IMR-90 (cell line): ENCODE measurements at regions not wholly inside any gene's neighbourhood (a gene's known extent, or its start where the extent isn't known, plus 50 kb on each side); places are given as distances from the start of the nearest gene placed in this dataset.

Source experiments
- ATAC-seq: fragments of 200-7000 bp; cut with Tn5 transposase; 2 replicates; pipeline ENCODE4 v1.9.1; 2020; ENCODE audit warnings: low read depth, mild to moderate bottlenecking, moderate library complexity
- BruUV-seq: library from RNA; stranded (reverse); fragments of 400-500 nt; replicated peaks from 2 replicates; lab custom pipeline; 2021; lab: Mats Ljungman, UMichigan
- CTCF ChIA-PET: fragments of 300-600 bp; formaldehyde crosslinking; extraction: SDS; loops from one replicate; lab custom pipeline; 2021; ENCODE audit warnings: antibody characterized with exemption; lab: Yijun Ruan, JAX
- POLR2A ChIA-PET: fragments of 300-600 bp; sonication (Branson Sonifier 250); formaldehyde crosslinking; loops from one replicate; lab custom pipeline; 2022; ENCODE audit warnings: antibody characterized with exemption; ENCODE audit not compliant: unreplicated experiment; lab: Charles Lee
- DNase-seq: peaks from one replicate; pipeline ENCODE4 v3.0.0; 2013
- H2AFZ ChIP-seq: replicated peaks from 2 replicates; pipeline ENCODE3; 2013; ENCODE audit warnings: low read length, mild to moderate bottlenecking; ENCODE audit not compliant: poor library complexity
- H2AK5ac ChIP-seq: 2 replicates; pipeline ENCODE4 v1.6.1; 2013; ENCODE audit warnings: low read depth, low read length, inconsistent platforms
- H2AK9ac ChIP-seq: replicated peaks from 2 replicates; pipeline ENCODE3; 2013; ENCODE audit warnings: mild to moderate bottlenecking, low read depth, low read length, moderate library complexity; ENCODE audit not compliant: poor library complexity
- H2BK120ac ChIP-seq: 2 replicates; pipeline ENCODE4 v1.6.1; 2013; ENCODE audit warnings: low read depth, low read length, inconsistent platforms
- H2BK15ac ChIP-seq: 3 replicates; pipeline ENCODE4 v1.6.1; 2013; ENCODE audit warnings: low read depth, low read length, inconsistent platforms
- H2BK20ac ChIP-seq: 2 replicates; pipeline ENCODE4 v1.6.1; 2013; ENCODE audit warnings: low read depth, mild to moderate bottlenecking, inconsistent platforms, low read length, moderate library complexity
- H2BK5ac ChIP-seq: 2 replicates; pipeline ENCODE4 v1.6.1; 2013; ENCODE audit warnings: mild to moderate bottlenecking, low read depth, low read length, inconsistent platforms; ENCODE audit not compliant: poor library complexity, severe bottlenecking
- H3K14ac ChIP-seq: replicated peaks from 2 replicates; pipeline ENCODE4 v1.6.1; 2013; ENCODE audit warnings: low read depth, low read length, inconsistent platforms
- H3K18ac ChIP-seq: 2 replicates; pipeline ENCODE4 v1.6.1; 2013; ENCODE audit warnings: low read depth, low read length, control low read depth
- H3K23ac ChIP-seq: 2 replicates; pipeline ENCODE4 v1.6.1; 2013; ENCODE audit warnings: low read depth, low read length, inconsistent platforms
- H3K27ac ChIP-seq: 2 replicates; pipeline ENCODE4 v1.5.1; 2013; ENCODE audit warnings: mild to moderate bottlenecking, control low read depth, low read length; ENCODE audit not compliant: insufficient read depth
- H3K27me3 ChIP-seq: 2 replicates; pipeline ENCODE4 v1.6.1; 2013; ENCODE audit warnings: low read length; ENCODE audit not compliant: control insufficient read depth, insufficient read depth
- H3K36me3 ChIP-seq: 2 replicates; pipeline ENCODE4 v1.6.1; 2013; ENCODE audit warnings: low read length, mixed read lengths; ENCODE audit not compliant: control insufficient read depth, insufficient read depth
- H3K4ac ChIP-seq: 2 replicates; pipeline ENCODE4 v1.6.1; 2013; ENCODE audit warnings: low read depth, low read length, inconsistent platforms
- H3K4me1 ChIP-seq: 2 replicates; pipeline ENCODE4 v1.6.1; 2013; ENCODE audit warnings: low read length, mixed read lengths; ENCODE audit not compliant: control insufficient read depth, insufficient read depth
- H3K4me2 ChIP-seq: 2 replicates; pipeline ENCODE4 v1.6.1; 2013; ENCODE audit warnings: low read depth, mild to moderate bottlenecking, control low read depth, low read length, moderate library complexity
- H3K4me3 ChIP-seq: 2 replicates; pipeline ENCODE4 v1.5.1; 2013; ENCODE audit warnings: low read depth, mild to moderate bottlenecking, control low read depth, low read length, moderate library complexity; ENCODE audit not compliant: insufficient read depth
- H3K56ac ChIP-seq: 2 replicates; pipeline ENCODE4 v1.6.1; 2013; ENCODE audit warnings: low read length, inconsistent platforms; ENCODE audit not compliant: insufficient read depth; ENCODE audit errors: extremely low read depth
- H3K79me1 ChIP-seq, 2 experiments: 2 replicates each; pipeline ENCODE4 v1.6.1; 2013; ENCODE audit warnings: low read length in 2 of 2, inconsistent platforms in 1 of 2, low read depth in 1 of 2
- H3K9ac ChIP-seq: 2 replicates; pipeline ENCODE4 v1.6.1; 2013; ENCODE audit warnings: low read depth, low read length, control low read depth
- H3K9me1 ChIP-seq: 2 replicates; pipeline ENCODE4 v1.6.1; 2013; ENCODE audit warnings: low read length, inconsistent platforms; ENCODE audit not compliant: insufficient read depth
- H3K9me3 ChIP-seq: 2 replicates; pipeline ENCODE4 v1.6.1; 2013; ENCODE audit warnings: low read length; ENCODE audit not compliant: control insufficient read depth, insufficient read depth
- H4K20me1 ChIP-seq: 2 replicates; pipeline ENCODE4 v1.6.1; 2013; ENCODE audit warnings: low read length, inconsistent platforms; ENCODE audit not compliant: insufficient read depth
- H4K5ac ChIP-seq: 2 replicates; pipeline ENCODE4 v1.6.1; 2013; ENCODE audit warnings: mild to moderate bottlenecking, low read depth, low read length, control low read depth
- H4K8ac ChIP-seq, 2 experiments: 2 replicates each; pipeline ENCODE4 v1.6.1; 2013; ENCODE audit warnings: low read depth in 2 of 2, low read length in 2 of 2, control low read depth in 1 of 2, inconsistent platforms in 1 of 2
- H4K91ac ChIP-seq: 2 replicates; pipeline ENCODE4 v1.6.1; 2013; ENCODE audit warnings: low read depth, low read length, inconsistent platforms; ENCODE audit not compliant: insufficient read depth
- BHLHE40 ChIP-seq: fragments of 150-350 bp; IDR thresholded peaks from 2 replicates; pipeline ENCODE4 v1.6.1; 2016; ENCODE audit warnings: mild to moderate bottlenecking, low read depth, low read length
- CEBPB ChIP-seq: IDR thresholded peaks from 2 replicates; pipeline ENCODE4 v1.6.1; 2012; ENCODE audit warnings: low read depth, low read length, improper control_type of control experiment
- CHD1 ChIP-seq: IDR thresholded peaks from 2 replicates; pipeline ENCODE4 v1.6.1; 2012; ENCODE audit warnings: low read depth, low read length, improper control_type of control experiment
- FOS ChIP-seq: fragments of 150-350 bp; IDR thresholded peaks from 2 replicates; pipeline ENCODE4 v1.6.1; 2016; ENCODE audit warnings: low read depth, low read length
- MAFK ChIP-seq: IDR thresholded peaks from 2 replicates; pipeline ENCODE4 v1.6.1; 2012; ENCODE audit warnings: low read depth, low read length, improper control_type of control experiment
- MAZ ChIP-seq: IDR thresholded peaks from 2 replicates; pipeline ENCODE4 v1.6.1; 2012; ENCODE audit warnings: low read depth, mild to moderate bottlenecking, low read length, improper control_type of control experiment, moderate library complexity, borderline replicate concordance
- MXI1 ChIP-seq: IDR thresholded peaks from 2 replicates; pipeline ENCODE4 v1.6.1; 2012; ENCODE audit warnings: low read depth, mild to moderate bottlenecking, low read length, moderate library complexity, borderline replicate concordance
- NFE2L2 ChIP-seq: fragments of 150-350 bp; IDR thresholded peaks from 2 replicates; pipeline ENCODE4 v1.6.1; 2016; ENCODE audit warnings: low read depth, mild to moderate bottlenecking, low read length
- POLR2A ChIP-seq: IDR thresholded peaks from 2 replicates; pipeline ENCODE4 v1.6.1; 2012; ENCODE audit warnings: mild to moderate bottlenecking, low read depth, low read length
- RAD21 ChIP-seq: IDR thresholded peaks from 2 replicates; pipeline ENCODE4 v1.6.1; 2012; ENCODE audit warnings: low read length, improper control_type of control experiment
- RCOR1 ChIP-seq: IDR thresholded peaks from 2 replicates; pipeline ENCODE4 v1.6.1; 2012; ENCODE audit warnings: mild to moderate bottlenecking, low read length, improper control_type of control experiment; ENCODE audit not compliant: insufficient replicate concordance
- RFX5 ChIP-seq: IDR thresholded peaks from 2 replicates; pipeline ENCODE4 v1.8.0; 2012; ENCODE audit warnings: low read depth, mild to moderate bottlenecking, low read length, moderate library complexity
- SMC3 ChIP-seq: fragments of 150-350 bp; IDR thresholded peaks from 2 replicates; pipeline ENCODE4 v1.6.1; 2016; ENCODE audit warnings: low read depth, mild to moderate bottlenecking, antibody characterized with exemption, low read length, moderate library complexity
- WGBS, 2 experiments: methylation state at CpG; one replicate each; pipeline versions ENCODE4 v1.1.5 to v1.1.7; 2013; ENCODE audit warnings: missing lambda C conversion rate in 2 of 2; ENCODE audit not compliant: insufficient read length in 1 of 2; ENCODE audit errors: extremely low coverage in 2 of 2; 5-methylcytosine and 5-hydroxymethylcytosine counted together
- dilution Hi-C: fragments of 300-500 bp; cut with HindIII; formaldehyde crosslinking; loops from one replicate; pipeline ENCODE4 v1.14.3; 2018; ENCODE audit warnings: low sequenced_read_pairs; ENCODE audit not compliant: unreplicated experiment
- in situ Hi-C: fragments of 300-500 bp; cut with MboI; formaldehyde crosslinking; loops from 3 replicates; pipeline ENCODE4 v1.14.3; 2019; ENCODE audit warnings: low sequenced_read_pairs, inconsistent platforms, mixed read lengths
- intact Hi-C: fragments of 100-400 bp; cut with micrococcal nuclease; formaldehyde crosslinking; loops from 2 replicates; pipeline ENCODE4 v1.10.0; 2022
- TF ChIP-seq, protein P1 (sequence below): fragments of 150-350 bp; IDR thresholded peaks from 2 replicates; pipeline ENCODE4 v1.6.1; 2017; ENCODE audit warnings: mild to moderate bottlenecking, antibody characterized with exemption, low read length, low read depth
- TF ChIP-seq, protein P2 (sequence below): fragments of 150-350 bp; IDR thresholded peaks from 2 replicates; pipeline ENCODE4 v1.6.1; 2016; ENCODE audit warnings: low read depth, mild to moderate bottlenecking, low read length, moderate library complexity, borderline replicate concordance
- TF ChIP-seq, protein P3 (sequence below): conservative IDR thresholded peaks from 2 replicates; pipeline ENCODE4 v1.5.1; 2012; ENCODE audit warnings: mild to moderate bottlenecking, low read depth, low read length, improper control_type of control experiment

DNA sequence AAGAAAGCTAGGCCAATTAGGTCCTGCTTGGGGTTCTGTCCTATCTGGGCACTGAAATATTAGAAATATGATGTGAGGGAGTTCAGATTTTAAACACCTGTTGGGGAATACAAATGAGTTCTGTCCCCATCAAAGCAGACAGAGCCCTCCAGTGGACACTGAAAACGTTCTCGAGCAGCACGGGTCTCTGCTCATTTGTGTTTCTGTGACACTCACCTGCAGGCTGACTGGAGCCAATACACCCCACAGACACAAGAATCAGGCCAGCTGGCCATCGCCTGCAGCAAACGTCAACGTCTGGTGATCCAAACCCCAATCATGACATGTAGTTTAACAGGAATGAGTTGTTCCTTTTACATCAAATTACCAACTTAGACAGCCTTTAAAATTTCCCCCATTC lies 493.4 kb upstream of the TMEM132C start:
- Histone ChIP-seq H2AFZ (no peak overlapping the region), H2BK15ac (no peak overlapping the region), H3K4ac (no peak overlapping the region), H2BK120ac (no peak overlapping the region), H2AK9ac (no peak overlapping the region), H3K9me3 (peaks cover 11% of the 10 kb centered on the region), H3K23ac (no peak overlapping the region), H4K5ac (no peak overlapping the region), H3K18ac (no peak overlapping the region), H2AK5ac (no peak overlapping the region), H3K27ac (no peak overlapping the region), H3K9ac (no peak overlapping the region), H3K14ac (no peak overlapping the region), H2BK5ac (no peak overlapping the region), H4K91ac (no peak overlapping the region), H3K56ac (no peak overlapping the region), H3K36me3 (no peaks in the 10 kb centered on the region), H3K9me1 (no peaks in the 10 kb centered on the region), H3K4me2 (no peak overlapping the region), H4K20me1 (no peaks in the 10 kb centered on the region), H2BK20ac (no peak overlapping the region), H4K8ac (no peak overlapping the region), H3K79me1 (no peaks in the 10 kb centered on the region), H3K4me3 (no peak overlapping the region), H3K4me1 (no peaks in the 10 kb centered on the region), H3K27me3 (no peaks in the 10 kb centered on the region)
- no peak for ATAC-seq
- intact Hi-C loops = no loop called here
- BruUV-seq = no TSS peak
- TF ChIP-seq RCOR1 (no peak), FOS (no peak), CHD1 (no peak), RFX5 (no peak), POLR2A (no peak), MAZ (no peak), RAD21 (no peak), CEBPB (no peak), MXI1 (no peak), MAFK (no peak), NFE2L2 (no peak), BHLHE40 (no peak), SMC3 (no peak)
- TF ChIP-seq, protein P1, sequence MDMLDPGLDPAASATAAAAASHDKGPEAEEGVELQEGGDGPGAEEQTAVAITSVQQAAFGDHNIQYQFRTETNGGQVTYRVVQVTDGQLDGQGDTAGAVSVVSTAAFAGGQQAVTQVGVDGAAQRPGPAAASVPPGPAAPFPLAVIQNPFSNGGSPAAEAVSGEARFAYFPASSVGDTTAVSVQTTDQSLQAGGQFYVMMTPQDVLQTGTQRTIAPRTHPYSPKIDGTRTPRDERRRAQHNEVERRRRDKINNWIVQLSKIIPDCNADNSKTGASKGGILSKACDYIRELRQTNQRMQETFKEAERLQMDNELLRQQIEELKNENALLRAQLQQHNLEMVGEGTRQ = no peak
- TF ChIP-seq, protein P2, sequence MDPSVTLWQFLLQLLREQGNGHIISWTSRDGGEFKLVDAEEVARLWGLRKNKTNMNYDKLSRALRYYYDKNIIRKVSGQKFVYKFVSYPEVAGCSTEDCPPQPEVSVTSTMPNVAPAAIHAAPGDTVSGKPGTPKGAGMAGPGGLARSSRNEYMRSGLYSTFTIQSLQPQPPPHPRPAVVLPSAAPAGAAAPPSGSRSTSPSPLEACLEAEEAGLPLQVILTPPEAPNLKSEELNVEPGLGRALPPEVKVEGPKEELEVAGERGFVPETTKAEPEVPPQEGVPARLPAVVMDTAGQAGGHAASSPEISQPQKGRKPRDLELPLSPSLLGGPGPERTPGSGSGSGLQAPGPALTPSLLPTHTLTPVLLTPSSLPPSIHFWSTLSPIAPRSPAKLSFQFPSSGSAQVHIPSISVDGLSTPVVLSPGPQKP = no peak
- TF ChIP-seq, protein P3, sequence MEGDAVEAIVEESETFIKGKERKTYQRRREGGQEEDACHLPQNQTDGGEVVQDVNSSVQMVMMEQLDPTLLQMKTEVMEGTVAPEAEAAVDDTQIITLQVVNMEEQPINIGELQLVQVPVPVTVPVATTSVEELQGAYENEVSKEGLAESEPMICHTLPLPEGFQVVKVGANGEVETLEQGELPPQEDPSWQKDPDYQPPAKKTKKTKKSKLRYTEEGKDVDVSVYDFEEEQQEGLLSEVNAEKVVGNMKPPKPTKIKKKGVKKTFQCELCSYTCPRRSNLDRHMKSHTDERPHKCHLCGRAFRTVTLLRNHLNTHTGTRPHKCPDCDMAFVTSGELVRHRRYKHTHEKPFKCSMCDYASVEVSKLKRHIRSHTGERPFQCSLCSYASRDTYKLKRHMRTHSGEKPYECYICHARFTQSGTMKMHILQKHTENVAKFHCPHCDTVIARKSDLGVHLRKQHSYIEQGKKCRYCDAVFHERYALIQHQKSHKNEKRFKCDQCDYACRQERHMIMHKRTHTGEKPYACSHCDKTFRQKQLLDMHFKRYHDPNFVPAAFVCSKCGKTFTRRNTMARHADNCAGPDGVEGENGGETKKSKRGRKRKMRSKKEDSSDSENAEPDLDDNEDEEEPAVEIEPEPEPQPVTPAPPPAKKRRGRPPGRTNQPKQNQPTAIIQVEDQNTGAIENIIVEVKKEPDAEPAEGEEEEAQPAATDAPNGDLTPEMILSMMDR = no peak
- CTCF ChIA-PET = no interaction called here
- no CpG with 5 or more reads among the region's 6 CpGs for WGBS, 2 experiments
- dilution Hi-C loops = no loop called here
- no peak for DNase-seq
- POLR2A ChIA-PET = no interaction called here
- in situ Hi-C loops = no loop called here
